ENCODE measurements at regions not wholly inside any gene's neighbourhood (a gene's known extent, or its start where the extent isn't known, plus 50 kb on each side); places are given as distances from the start of the nearest gene placed in this dataset.

- Histone ChIP-seq H3K27me3 (ENCODE audit: control insufficient read depth, insufficient read depth, low read length) (no peaks in the 10 kb centered on the region), H3K36me3 (replicated peaks; ENCODE audit: control insufficient read depth, insufficient read depth, low read length) (no peaks in the 10 kb centered on the region), H3K4me3 (ENCODE audit: insufficient read depth, low read depth, low read length) (no peak overlapping the region)
- no peak for DNase-seq
These were observed 79.3 kb upstream of the ATP10B start for GRCh38 chr5:160931283-160931682.

DNA sequence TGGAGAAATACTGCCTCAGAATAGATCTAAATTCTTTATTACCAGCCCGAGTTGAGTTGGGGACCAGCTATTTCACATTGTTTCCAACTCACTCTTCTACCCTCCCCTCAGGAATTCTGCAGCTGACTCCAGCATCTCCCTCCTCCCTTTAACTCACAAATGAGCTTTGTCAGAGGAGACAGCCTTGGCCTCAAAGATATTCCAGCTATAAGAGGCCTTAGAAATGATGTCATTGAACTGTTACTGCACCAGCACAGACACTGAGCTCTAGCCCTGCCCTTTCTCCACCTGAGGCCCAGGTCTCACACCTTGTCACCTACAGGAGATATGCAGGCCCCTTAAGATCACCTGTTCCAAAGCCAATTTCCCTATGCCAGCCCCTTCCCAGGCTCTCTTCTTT lies 78.4 kb upstream of the ATP10B start:
- H3K27me3 ChIP-seq (ENCODE audit: control insufficient read depth, insufficient read depth, low read length), result no peaks in the 10 kb centered on the region
- H3K36me3 ChIP-seq (replicated peaks; ENCODE audit: control insufficient read depth, insufficient read depth, low read length), result no peaks in the 10 kb centered on the region
- peak; percentile 55 for DNase-seq
- H3K4me3 ChIP-seq (ENCODE audit: insufficient read depth, low read depth, low read length), result no peak overlapping the region

- Histone ChIP-seq H3K36me3 (replicated peaks; ENCODE audit: control insufficient read depth, insufficient read depth, low read length) (no peaks in the 10 kb centered on the region), H3K27me3 (ENCODE audit: control insufficient read depth, insufficient read depth, low read length) (no peaks in the 10 kb centered on the region), H3K4me3 (ENCODE audit: insufficient read depth, low read depth, low read length) (no peak overlapping the region)
- no peak for DNase-seq
These were observed 77.9 kb upstream of the ATP10B start for GRCh38 chr5:160929906-160930305.

GRCh38 chr5:160929360-160929759 lies 77.3 kb upstream of the ATP10B start:
- no peak overlapping the region for H3K4me3 ChIP-seq (ENCODE audit: insufficient read depth, low read depth, low read length)
- no peak for DNase-seq
- H3K27me3 ChIP-seq (ENCODE audit: control insufficient read depth, insufficient read depth, low read length), result no peaks in the 10 kb centered on the region
- no peaks in the 10 kb centered on the region for H3K36me3 ChIP-seq (replicated peaks; ENCODE audit: control insufficient read depth, insufficient read depth, low read length)

DNA sequence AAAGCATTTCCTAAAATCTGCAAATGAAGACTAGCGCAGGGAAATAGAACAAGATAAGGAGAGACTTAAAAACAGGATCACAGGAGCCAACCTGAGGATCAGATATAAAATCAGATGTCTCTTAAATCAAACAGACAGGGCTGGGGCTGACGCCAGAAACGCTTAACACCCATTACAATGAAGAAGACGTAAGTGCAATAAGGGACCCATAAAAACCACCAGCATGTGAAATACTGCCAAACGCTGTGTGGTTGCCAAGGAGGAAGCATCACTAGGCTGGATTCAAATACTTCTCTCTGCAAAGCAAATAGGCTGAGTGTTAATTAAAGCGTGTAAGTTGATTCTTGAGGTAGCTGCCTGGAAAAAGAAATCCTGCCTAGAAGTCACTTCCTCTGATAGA lies 74.4 kb upstream of the ATP10B start:
- H3K27me3 ChIP-seq (ENCODE audit: control insufficient read depth, insufficient read depth, low read length), result no peaks in the 10 kb centered on the region
- no peak overlapping the region for H3K4me3 ChIP-seq (ENCODE audit: insufficient read depth, low read depth, low read length)
- no peaks in the 10 kb centered on the region for H3K36me3 ChIP-seq (replicated peaks; ENCODE audit: control insufficient read depth, insufficient read depth, low read length)
- no peak for DNase-seq

GRCh38 chr5:160925281-160925680 lies 73.3 kb upstream of the ATP10B start:
- Histone ChIP-seq H3K4me3 (ENCODE audit: insufficient read depth, low read depth, low read length) (no peak overlapping the region), H3K36me3 (replicated peaks; ENCODE audit: control insufficient read depth, insufficient read depth, low read length) (no peaks in the 10 kb centered on the region), H3K27me3 (ENCODE audit: control insufficient read depth, insufficient read depth, low read length) (no peaks in the 10 kb centered on the region)
- no peak for DNase-seq

- no peaks in the 10 kb centered on the region for H3K36me3 ChIP-seq (replicated peaks; ENCODE audit: control insufficient read depth, insufficient read depth, low read length)
- H3K4me3 ChIP-seq (ENCODE audit: insufficient read depth, low read depth, low read length), result no peak overlapping the region
- DNase-seq, result peak; percentile 30
- no peaks in the 10 kb centered on the region for H3K27me3 ChIP-seq (ENCODE audit: control insufficient read depth, insufficient read depth, low read length)
These were observed 72.1 kb upstream of the ATP10B start for GRCh38 chr5:160923936-160924710.

- H3K4me3 ChIP-seq (ENCODE audit: insufficient read depth, low read depth, low read length), result no peak overlapping the region
- no peaks in the 10 kb centered on the region for H3K36me3 ChIP-seq (replicated peaks; ENCODE audit: control insufficient read depth, insufficient read depth, low read length)
These were observed 71.4 kb upstream of the ATP10B start for GRCh38 chr5:160923411-160923810.

GRCh38 chr5:160922311-160922710 lies 70.3 kb upstream of the ATP10B start:
- no peaks in the 10 kb centered on the region for H3K36me3 ChIP-seq (replicated peaks; ENCODE audit: control insufficient read depth, insufficient read depth, low read length)
- no peaks in the 10 kb centered on the region for H3K27me3 ChIP-seq (ENCODE audit: control insufficient read depth, insufficient read depth, low read length)
- H3K4me3 ChIP-seq (ENCODE audit: insufficient read depth, low read depth, low read length), result no peak overlapping the region
- DNase-seq, result no peak

More at GRCh38 chr5:160923411-160923810, 71.4 kb upstream of the ATP10B start:
- DNase-seq, result no peak
- no peaks in the 10 kb centered on the region for H3K27me3 ChIP-seq (ENCODE audit: control insufficient read depth, insufficient read depth, low read length)

DNA sequence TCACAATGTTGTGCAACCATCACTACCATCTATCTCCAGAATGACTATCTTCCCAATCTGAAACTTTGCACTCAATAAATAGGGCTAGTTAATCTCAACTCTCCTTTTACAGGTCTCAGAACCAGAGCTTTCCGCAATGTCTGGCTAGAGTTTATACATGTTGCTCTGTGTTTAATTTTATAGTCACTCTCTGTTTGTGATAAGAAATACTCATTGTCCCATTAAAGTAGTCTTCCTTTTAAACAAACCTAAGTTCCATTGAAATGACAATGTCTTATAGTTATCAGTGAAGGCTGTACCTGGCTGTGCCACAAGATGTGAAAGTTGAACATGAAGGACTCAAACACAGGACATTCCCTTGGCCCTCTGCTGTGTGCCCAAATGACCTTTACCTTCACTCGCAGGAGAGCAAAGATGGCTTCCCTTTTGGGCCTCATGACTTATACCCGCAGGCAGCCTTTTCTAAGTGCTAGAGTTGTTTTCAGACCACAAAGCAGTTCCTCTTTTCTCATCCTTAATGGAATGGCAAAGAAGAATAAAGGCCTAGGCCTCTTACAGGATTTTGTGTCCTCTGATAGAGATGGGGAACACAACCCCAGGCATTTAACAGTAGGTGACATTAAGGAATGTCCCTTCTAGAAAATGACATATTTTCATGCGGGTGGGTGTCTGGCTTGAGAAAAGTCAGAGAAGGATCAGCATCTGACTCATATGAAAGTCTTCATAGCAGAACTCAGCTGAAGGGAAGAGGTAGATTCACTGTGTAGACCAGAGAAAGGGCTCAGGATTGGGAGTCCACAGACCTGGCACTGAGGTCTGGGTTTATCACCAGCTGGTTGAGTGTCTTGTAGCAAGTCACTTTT lies 69.6 kb upstream of the ATP10B start:
- no peaks in the 10 kb centered on the region for H3K27me3 ChIP-seq (ENCODE audit: control insufficient read depth, insufficient read depth, low read length)
- H3K36me3 ChIP-seq (replicated peaks; ENCODE audit: control insufficient read depth, insufficient read depth, low read length), result no peaks in the 10 kb centered on the region
- DNase-seq, result no peak
- H3K4me3 ChIP-seq (ENCODE audit: insufficient read depth, low read depth, low read length), result no peak overlapping the region

DNA sequence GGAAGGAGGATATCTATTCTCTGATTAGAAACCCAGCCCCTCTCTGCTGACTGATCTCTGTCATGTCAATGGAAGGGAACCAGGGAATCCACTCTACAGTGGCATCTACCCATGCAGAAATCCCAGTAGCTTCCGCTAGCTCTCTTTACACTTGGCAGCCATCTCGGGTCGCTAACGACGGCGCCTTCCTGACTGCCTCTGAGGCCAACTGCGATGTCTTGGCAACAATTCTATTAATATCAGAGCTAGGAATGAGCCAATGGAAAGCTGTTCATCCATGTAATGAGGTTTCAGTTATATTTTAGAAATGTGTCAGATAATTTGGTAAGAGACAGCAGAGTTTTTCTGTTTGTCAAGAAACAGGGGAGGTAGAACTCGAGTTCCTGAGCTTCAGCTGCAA lies 67.6 kb upstream of the ATP10B start:
- H3K4me3 ChIP-seq (ENCODE audit: insufficient read depth, low read depth, low read length), result no peak overlapping the region
- no peaks in the 10 kb centered on the region for H3K36me3 ChIP-seq (replicated peaks; ENCODE audit: control insufficient read depth, insufficient read depth, low read length)
- DNase-seq, result no peak
- H3K27me3 ChIP-seq (ENCODE audit: control insufficient read depth, insufficient read depth, low read length), result no peaks in the 10 kb centered on the region

DNA sequence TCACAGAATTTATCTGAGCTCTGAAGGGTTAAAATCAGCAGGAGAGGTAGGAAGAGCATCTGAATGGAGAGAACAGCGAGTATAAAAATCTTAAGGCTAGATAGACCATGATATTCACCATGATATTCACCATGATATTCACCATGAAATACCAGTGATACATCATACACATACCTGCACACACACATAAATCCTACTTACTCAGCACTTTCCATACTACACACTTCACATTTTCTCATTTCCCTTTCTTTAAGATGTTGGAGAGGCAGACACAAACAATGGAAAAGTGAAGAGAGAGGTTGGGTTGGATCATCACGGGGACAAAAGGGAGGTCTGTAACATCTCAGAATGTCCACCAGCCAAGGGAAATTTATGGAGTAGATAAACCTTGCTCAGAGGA lies 66.4 kb upstream of the ATP10B start:
- no peak for DNase-seq
- H3K27me3 ChIP-seq (ENCODE audit: control insufficient read depth, insufficient read depth, low read length), result no peaks in the 10 kb centered on the region
- no peaks in the 10 kb centered on the region for H3K36me3 ChIP-seq (replicated peaks; ENCODE audit: control insufficient read depth, insufficient read depth, low read length)
- no peak overlapping the region for H3K4me3 ChIP-seq (ENCODE audit: insufficient read depth, low read depth, low read length)

DNA sequence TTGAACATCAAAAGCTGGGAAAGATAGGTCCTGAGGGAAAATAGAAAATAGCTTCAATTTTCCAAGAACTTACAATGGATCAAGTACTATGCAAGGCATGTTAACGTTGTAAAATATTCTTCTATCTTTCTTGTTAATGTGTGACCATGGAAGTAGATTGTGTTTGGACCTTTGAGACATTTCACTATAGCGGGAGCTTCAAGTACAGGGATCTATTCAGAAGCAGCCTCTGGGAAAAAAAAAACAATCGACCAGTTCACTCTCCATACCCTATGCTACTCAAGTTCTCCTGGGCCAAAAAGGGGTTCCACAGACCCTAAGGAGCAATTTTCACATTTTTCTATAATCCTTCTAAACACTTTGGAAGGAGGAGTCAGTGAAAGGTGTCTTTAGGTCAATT lies 54.1 kb upstream of the ATP10B start:
- DNase-seq, result no peak
- Histone ChIP-seq H3K4me3 (ENCODE audit: insufficient read depth, low read depth, low read length) (no peak overlapping the region), H3K27me3 (ENCODE audit: control insufficient read depth, insufficient read depth, low read length) (no peaks in the 10 kb centered on the region), H3K36me3 (replicated peaks; ENCODE audit: control insufficient read depth, insufficient read depth, low read length) (no peaks in the 10 kb centered on the region)

GRCh38 chr5:160905285-160905684 lies 53.3 kb upstream of the ATP10B start:
- Histone ChIP-seq H3K4me3 (ENCODE audit: insufficient read depth, low read depth, low read length) (no peak overlapping the region), H3K27me3 (ENCODE audit: control insufficient read depth, insufficient read depth, low read length) (no peaks in the 10 kb centered on the region), H3K36me3 (replicated peaks; ENCODE audit: control insufficient read depth, insufficient read depth, low read length) (no peaks in the 10 kb centered on the region)
- DNase-seq, result no peak

GRCh38 chr5:160904591-160904990 lies 52.6 kb upstream of the ATP10B start:
- H3K27me3 ChIP-seq (ENCODE audit: control insufficient read depth, insufficient read depth, low read length), result no peaks in the 10 kb centered on the region
- no peaks in the 10 kb centered on the region for H3K36me3 ChIP-seq (replicated peaks; ENCODE audit: control insufficient read depth, insufficient read depth, low read length)
- no peak overlapping the region for H3K4me3 ChIP-seq (ENCODE audit: insufficient read depth, low read depth, low read length)
- no peak for DNase-seq
